Loucy (cell line): ENCODE measurements at regions not wholly inside any gene's neighbourhood (a gene's known extent, or its start where the extent isn't known, plus 50 kb on each side); places are given as distances from the start of the nearest gene placed in this dataset.

Source experiments
- EZH2phosphoT487 ChIP-seq: fragments of 200-600 bp; IDR thresholded peaks from 2 replicates; pipeline ENCODE4 v1.6.1; 2018; ENCODE audit warnings: antibody characterized with exemption, mild to moderate bottlenecking, moderate library complexity, borderline replicate concordance
- TF ChIP-seq, protein P1 (sequence below): fragments of 200-600 bp; sonication (generic); conservative IDR thresholded peaks from 2 replicates; pipeline ENCODE4 v1.5.1; 2014; ENCODE audit warnings: mild to moderate bottlenecking, antibody characterized with exemption, low read length

DNA sequence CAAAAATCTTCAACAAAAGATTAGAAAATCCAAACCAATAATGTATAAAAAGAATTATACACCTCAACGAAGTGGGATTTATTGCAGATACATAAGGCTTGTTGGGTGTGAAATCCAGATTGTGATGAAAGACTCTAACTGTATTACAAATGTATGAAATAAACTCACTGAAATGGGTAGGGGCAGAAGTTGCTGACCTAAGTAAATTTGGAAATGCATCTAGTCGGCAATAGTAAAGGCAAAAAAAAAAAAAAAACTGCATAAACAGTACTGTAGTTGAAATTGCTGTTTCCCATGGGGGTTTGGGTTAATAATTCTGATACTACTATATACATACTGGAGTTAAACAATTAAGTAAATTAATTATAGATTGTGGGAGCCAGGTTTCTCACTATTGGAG is 130.7 kb upstream of the MAGEB18 start:
- TF ChIP-seq, protein P1, sequence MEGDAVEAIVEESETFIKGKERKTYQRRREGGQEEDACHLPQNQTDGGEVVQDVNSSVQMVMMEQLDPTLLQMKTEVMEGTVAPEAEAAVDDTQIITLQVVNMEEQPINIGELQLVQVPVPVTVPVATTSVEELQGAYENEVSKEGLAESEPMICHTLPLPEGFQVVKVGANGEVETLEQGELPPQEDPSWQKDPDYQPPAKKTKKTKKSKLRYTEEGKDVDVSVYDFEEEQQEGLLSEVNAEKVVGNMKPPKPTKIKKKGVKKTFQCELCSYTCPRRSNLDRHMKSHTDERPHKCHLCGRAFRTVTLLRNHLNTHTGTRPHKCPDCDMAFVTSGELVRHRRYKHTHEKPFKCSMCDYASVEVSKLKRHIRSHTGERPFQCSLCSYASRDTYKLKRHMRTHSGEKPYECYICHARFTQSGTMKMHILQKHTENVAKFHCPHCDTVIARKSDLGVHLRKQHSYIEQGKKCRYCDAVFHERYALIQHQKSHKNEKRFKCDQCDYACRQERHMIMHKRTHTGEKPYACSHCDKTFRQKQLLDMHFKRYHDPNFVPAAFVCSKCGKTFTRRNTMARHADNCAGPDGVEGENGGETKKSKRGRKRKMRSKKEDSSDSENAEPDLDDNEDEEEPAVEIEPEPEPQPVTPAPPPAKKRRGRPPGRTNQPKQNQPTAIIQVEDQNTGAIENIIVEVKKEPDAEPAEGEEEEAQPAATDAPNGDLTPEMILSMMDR = no peak
- TF ChIP-seq EZH2phosphoT487 = no peak
